Peyer's patch (tissue), 4 donors: ENCODE measurements at regions not wholly inside any gene's neighbourhood (a gene's known extent, or its start where the extent isn't known, plus 50 kb on each side); places are given as distances from the start of the nearest gene placed in this dataset.

ENCODE experiments used
- POLR2A ChIP-seq, 2 donors: fragments of 450-650 bp; IDR thresholded peaks; one replicate each; pipeline ENCODE4 v1.5.1; 2017; ENCODE audit warnings: antibody characterized with exemption in 2 of 2, mild to moderate bottlenecking in 2 of 2, moderate library complexity in 2 of 2
- TF ChIP-seq, protein P1 (sequence below), 6 experiments: fragments of 450-650 bp in 4 of 6; fragments of 200-600 bp in 2 of 6; sonication (generic) in 1 of 6; IDR thresholded peaks; one replicate each; pipeline ENCODE4 v1.5.1; 2017 to 2019; ENCODE audit warnings: antibody characterized with exemption in 6 of 6, mild to moderate bottlenecking in 3 of 6, moderate library complexity in 1 of 6

DNA sequence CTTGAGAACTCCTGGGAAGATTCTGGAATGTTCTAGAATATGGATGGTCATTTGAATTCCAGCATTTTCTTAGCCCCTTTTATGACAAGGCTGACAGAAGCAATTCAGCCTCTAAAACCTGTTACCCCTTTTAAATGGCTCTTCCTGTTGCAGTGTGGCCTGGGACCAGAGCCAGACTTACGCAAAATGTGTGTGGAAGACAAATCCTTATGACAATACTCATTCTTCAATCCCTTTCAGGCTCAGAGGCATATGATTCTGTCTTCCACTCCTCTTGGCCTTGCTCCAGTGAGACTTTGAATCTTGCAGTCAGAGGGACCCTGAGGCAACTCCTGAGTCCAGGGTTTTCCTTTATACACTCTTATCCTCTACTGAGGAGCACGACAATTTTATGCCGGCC is 287.0 kb downstream of the CLIC5 start:
- TF ChIP-seq, protein P1, sequence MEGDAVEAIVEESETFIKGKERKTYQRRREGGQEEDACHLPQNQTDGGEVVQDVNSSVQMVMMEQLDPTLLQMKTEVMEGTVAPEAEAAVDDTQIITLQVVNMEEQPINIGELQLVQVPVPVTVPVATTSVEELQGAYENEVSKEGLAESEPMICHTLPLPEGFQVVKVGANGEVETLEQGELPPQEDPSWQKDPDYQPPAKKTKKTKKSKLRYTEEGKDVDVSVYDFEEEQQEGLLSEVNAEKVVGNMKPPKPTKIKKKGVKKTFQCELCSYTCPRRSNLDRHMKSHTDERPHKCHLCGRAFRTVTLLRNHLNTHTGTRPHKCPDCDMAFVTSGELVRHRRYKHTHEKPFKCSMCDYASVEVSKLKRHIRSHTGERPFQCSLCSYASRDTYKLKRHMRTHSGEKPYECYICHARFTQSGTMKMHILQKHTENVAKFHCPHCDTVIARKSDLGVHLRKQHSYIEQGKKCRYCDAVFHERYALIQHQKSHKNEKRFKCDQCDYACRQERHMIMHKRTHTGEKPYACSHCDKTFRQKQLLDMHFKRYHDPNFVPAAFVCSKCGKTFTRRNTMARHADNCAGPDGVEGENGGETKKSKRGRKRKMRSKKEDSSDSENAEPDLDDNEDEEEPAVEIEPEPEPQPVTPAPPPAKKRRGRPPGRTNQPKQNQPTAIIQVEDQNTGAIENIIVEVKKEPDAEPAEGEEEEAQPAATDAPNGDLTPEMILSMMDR (IDR thresholded peaks at IDR 0.05): no peak
- TF ChIP-seq POLR2A (IDR thresholded peaks at IDR 0.05): no peak
